Upper lobe of right lung (tissue), 1 donor: ENCODE measurements at regions not wholly inside any gene's neighbourhood (a gene's known extent, or its start where the extent isn't known, plus 50 kb on each side); places are given as distances from the start of the nearest gene placed in this dataset.

Source experiments
- ATAC-seq: fragments of 200-7000 bp; cut with Tn5 transposase; one replicate; pipeline ENCODE4 v1.9.1; 2020; ENCODE audit warnings: mild to moderate bottlenecking, moderate library complexity
- DNase-seq: peaks from one replicate; pipeline ENCODE4 v3.0.0-alpha.2; 2020
- H3K27ac ChIP-seq: fragments of 200-600 bp; one replicate; pipeline ENCODE4 v1.8.0; 2022
- H3K27me3 ChIP-seq: fragments of 200-600 bp; one replicate; pipeline ENCODE4 v1.8.0; 2022; ENCODE audit warnings: mild to moderate bottlenecking
- H3K36me3 ChIP-seq: fragments of 200-600 bp; one replicate; pipeline ENCODE4 v1.8.0; 2022
- H3K4me1 ChIP-seq: fragments of 200-600 bp; one replicate; pipeline ENCODE4 v1.8.0; 2022
- H3K4me3 ChIP-seq: fragments of 200-600 bp; one replicate; pipeline ENCODE4 v1.8.0; 2022; ENCODE audit warnings: mild to moderate bottlenecking
- H3K9me3 ChIP-seq: fragments of 200-600 bp; one replicate; pipeline ENCODE4 v1.8.0; 2022
- CTCF ChIP-seq: fragments of 200-600 bp; IDR thresholded peaks from one replicate; pipeline ENCODE4 v1.8.0; 2022; ENCODE audit warnings: antibody characterized with exemption
- intact Hi-C: fragments of 100-400 bp; cut with DNase I; formaldehyde crosslinking; loops from one replicate; pipeline ENCODE4 v1.11.0; 2022
- donor health status: DM: no; HTN: yes; CAD: no; lungs with severe emphysema.

GRCh38 chr7:33849971-33850559 lies 55.3 kb upstream of the BMPER start:
- H3K27me3 ChIP-seq, result no peaks in the 10 kb centered on the region

DNA sequence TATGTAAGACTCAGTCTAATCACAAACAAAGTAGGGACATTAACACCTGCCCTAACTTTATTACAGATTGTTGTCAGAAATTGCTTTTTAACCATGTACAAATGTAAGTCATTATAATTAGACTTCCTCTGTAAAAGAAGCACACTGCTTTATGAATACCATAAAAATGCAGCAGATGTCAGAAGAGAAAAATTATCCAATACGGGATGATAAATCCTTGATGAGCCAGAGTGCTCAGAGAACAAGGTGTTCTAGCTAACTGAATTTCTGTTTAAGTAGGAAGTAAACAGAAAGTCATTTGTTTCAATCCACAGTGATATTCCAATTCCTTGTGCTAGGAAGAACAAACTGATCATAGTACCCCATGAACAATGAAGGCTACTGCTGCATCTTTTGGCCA lies 54.6 kb upstream of the BMPER start:
- DNase-seq (no peak), ATAC-seq (no peak)
- intact Hi-C loops, result no loop called here
- Histone ChIP-seq H3K27ac (no peak overlapping the region), H3K27me3 (no peaks in the 10 kb centered on the region), H3K9me3 (no peaks in the 10 kb centered on the region), H3K4me3 (no peak overlapping the region), H3K36me3 (no peaks in the 10 kb centered on the region), H3K4me1 (no peaks in the 10 kb centered on the region)
- no peak for TF ChIP-seq CTCF

More at GRCh38 chr7:33849971-33850559, 55.3 kb upstream of the BMPER start:
- Histone ChIP-seq H3K9me3 (no peaks in the 10 kb centered on the region), H3K27ac (no peak overlapping the region), H3K4me3 (no peak overlapping the region), H3K4me1 (no peaks in the 10 kb centered on the region), H3K36me3 (no peaks in the 10 kb centered on the region)
- DNase-seq (no peak), ATAC-seq (no peak)
- no peak for TF ChIP-seq CTCF
- intact Hi-C loops, result no loop called here

- no peak for DNase-seq
- Histone ChIP-seq H3K4me1 (no peaks in the 10 kb centered on the region), H3K9me3 (no peaks in the 10 kb centered on the region), H3K27ac (no peak overlapping the region), H3K4me3 (no peak overlapping the region), H3K36me3 (no peaks in the 10 kb centered on the region), H3K27me3 (no peaks in the 10 kb centered on the region)
- no peak for ATAC-seq
- intact Hi-C loops, result no loop called here
- no peak for TF ChIP-seq CTCF
These were observed 52.5 kb upstream of the BMPER start for GRCh38 chr7:33852838-33853237.

GRCh38 chr7:33853361-33854062 lies 51.8 kb upstream of the BMPER start:
- H3K27ac ChIP-seq, result no peak overlapping the region
- no peak for ATAC-seq
- no peaks in the 10 kb centered on the region for H3K36me3 ChIP-seq
- H3K9me3 ChIP-seq, result no peaks in the 10 kb centered on the region
- no peak for TF ChIP-seq CTCF
- no peak overlapping the region for H3K4me3 ChIP-seq
- no peaks in the 10 kb centered on the region for H3K27me3 ChIP-seq
- no peak for DNase-seq
- intact Hi-C loops, result no loop called here
- H3K4me1 ChIP-seq, result no peaks in the 10 kb centered on the region

GRCh38 chr7:33854178-33854577 lies 51.2 kb upstream of the BMPER start:
- H3K4me3 ChIP-seq, result no peak overlapping the region
- DNase-seq (no peak), ATAC-seq (no peak)
- no peaks in the 10 kb centered on the region for H3K4me1 ChIP-seq
- H3K36me3 ChIP-seq, result no peaks in the 10 kb centered on the region
- no peak for TF ChIP-seq CTCF
- H3K9me3 ChIP-seq, result no peaks in the 10 kb centered on the region
- intact Hi-C loops, result no loop called here
- H3K27me3 ChIP-seq, result no peaks in the 10 kb centered on the region
- H3K27ac ChIP-seq, result no peak overlapping the region
